Amniotic epithelial cell (primary cell): ENCODE measurements at regions not wholly inside any gene's neighbourhood (a gene's known extent, or its start where the extent isn't known, plus 50 kb on each side); places are given as distances from the start of the nearest gene placed in this dataset.
A peak's percentile ranks its signal among the peaks of the same experiment; 100 is the strongest.

Experiments
- DNase-seq: peaks from one replicate; pipeline ENCODE4 v3.0.0-alpha.2; 2010; ENCODE audit warnings: low read depth

DNA sequence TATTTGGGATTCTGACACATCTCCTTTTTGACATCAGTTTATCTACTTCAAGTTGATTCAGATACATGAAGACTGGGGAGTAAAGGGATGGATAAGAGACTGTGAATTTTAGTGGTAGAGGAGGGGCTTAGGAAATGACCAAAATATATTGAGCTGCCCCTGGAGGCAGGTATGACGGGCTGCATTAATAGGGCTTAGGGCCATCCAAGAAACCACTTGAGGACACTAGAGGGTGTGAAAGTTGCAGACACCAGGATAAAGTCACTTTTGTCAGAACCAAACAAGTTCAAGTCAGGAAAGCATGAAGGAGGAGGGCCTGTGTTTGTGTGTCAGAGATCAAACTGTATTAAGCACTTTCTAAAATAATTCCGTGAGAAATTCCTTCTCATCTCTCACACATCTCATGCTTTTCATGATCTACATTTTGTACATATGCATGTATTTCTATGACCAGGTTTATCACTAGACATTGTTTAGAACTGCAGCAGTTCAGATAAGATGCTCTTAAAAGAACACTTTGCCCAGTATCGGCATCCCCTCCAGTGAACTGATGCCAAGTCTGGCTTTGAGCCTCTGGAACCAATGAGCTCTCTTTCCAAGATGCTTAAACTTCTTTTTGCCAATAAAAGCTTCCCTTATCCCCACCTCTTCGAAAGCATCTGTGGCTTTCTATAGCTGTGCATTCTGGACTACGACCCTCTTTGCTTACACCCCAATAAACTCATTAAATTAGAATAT, 136.9 kb downstream of the SLC38A1 start:
- no peak for DNase-seq

DNA sequence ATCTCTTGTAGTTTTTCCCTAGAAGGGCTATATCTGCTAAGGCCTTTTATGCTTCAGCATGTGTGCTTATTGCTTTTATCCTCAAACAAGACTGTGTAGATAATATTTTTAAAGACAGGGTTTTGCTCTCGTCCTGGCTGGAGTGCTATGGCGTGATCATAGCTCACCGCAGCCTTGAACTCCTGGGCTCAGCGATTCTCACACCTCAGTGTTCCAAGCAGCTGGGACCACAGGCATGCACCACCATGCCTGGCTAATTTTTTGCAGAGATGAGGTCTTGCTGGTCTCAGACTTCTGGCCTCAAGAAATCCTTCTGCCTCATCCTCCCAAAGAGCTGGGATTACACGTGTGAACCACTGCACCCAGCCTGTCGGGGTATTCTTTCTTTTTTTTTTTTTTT, 137.3 kb upstream of the SCAF11 start:
- peak; percentile 61 for DNase-seq

- no peak for DNase-seq
Observed at GRCh38 chr12:46126050-46126727, 135.8 kb upstream of the SCAF11 start.

DNA sequence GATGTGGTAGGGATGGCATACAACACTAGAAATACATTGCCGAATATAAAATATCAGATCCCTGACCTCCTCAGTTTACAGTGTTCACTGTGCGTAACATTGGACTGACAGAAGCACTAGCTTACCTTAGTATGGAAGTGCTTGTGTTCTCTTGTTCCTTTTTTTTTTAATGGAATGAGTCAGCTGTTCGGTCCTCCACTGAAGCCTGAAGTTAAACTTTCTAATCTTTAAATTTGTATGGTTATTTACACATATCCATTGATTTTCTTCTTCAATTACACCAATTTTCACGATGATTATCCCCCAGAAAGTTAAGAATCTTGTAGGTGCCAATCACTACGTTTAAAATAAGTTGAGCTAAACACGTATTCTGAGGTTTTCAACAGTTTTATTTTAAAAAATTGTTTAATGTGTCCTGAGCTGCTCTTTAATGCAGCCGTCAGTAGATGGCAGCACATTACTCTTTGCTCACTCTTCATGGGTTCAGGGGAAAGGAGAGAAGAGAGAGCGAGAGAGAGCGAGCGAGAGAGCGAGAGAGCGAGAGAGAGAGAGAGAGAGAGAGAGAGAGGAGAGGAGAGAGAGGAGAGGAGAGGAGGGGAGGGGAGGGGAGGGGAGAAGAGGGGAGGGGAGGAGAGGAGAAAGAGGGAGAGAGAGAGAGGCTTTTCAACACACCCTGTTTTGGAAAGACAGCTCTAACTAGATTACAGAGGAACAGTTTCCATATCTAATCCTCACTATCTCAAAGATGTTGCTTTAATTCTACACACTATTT, 134.7 kb upstream of the SCAF11 start:
- peak; percentile 87 for DNase-seq

GRCh38 chr12:46124132-46124847, 133.9 kb upstream of the SCAF11 start:
- no peak for DNase-seq

DNA sequence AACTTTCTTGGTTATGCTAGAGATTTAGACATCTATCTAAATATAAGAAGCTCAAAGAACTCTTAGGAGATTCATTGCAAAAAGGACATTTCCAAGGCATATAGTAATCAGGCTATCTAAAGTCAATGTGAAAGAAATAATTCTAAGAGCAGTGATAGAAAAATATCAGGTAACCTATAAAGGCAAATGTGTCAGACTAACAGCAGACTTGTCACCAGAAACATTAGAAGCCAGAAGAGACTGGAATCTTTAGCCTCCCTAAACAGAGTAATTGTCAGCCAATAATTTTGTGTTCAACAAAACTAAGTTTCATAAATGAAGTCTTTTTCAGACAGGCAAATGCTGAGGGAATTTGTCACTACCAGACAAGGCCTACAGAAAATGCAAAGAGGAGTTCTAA, 122.0 kb upstream of the SCAF11 start:
- no peak for DNase-seq

DNA sequence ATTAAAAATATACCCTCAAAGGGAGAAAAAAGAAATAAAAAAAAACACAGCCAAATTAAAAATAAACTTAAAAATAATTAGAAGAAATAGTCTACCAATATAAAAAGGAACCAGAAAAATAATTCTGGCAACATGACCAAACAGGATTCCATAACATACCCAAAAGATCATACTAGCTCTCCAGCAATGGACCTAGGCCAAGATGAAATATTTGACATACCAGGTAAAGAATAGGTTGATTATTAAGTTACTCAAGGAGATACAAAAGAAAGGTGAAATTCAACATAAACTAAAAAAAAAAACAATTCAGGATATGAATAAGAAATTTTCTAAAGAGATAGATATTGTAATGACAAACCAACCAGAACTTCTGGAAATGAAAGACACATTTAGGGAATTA, 121.3 kb upstream of the SCAF11 start:
- no peak for DNase-seq

DNA sequence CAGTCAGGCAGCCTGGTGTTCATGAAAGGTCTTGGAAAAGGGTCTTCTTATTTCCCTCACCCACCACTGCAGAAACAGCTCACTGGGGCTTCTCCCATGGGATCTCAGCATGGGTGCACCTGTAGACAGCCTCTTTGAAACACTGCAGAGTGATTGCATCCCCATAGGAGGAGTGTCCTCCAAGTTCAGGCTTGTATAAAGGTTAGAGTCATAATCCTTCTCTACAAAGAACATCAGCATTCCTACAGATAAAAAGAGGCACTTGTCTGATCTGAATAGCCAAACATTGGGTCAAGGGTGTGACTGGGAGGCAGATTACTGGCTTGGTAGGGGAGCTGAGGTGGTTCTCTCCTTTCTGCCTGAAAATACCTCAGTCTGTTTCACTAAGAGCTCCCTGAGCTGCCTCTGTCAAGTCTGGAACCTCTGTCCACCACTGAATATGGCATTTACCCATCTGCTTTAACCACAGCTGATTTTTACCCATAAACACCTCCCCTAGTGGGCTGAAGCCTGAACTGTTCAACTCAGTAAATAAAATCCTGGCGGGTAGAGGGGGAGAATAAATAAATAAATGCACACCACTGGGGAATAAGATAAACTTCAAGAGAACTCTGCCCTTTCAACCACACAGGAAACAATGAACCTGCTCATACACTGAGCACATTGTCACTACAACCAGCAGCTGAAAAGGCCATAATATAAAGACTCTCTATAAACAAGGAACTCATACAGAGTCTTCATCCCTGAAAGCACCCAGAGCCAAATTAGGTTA, 120.7 kb upstream of the SCAF11 start:
- no peak for DNase-seq

DNA sequence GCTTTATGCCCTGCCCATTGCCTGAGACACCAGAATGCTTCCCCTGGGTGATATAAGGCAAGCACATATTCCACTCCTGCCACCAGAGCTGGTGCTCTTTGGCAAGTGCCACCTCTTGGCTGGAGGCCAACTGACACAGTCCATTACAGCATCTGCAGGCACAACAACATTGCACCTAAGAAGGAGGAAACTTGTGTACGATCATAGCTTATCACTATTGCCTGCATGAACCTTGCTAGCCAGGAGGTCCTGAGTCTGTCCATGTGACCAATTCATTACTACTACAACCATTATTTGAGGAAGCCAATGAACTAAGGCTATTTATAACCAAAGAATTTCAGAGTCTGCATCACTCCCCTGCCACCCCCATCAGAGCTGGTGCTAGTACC, 119.8 kb upstream of the SCAF11 start:
- DNase-seq: no peak

- no peak for DNase-seq
Observed at GRCh38 chr12:46109343-46110222, 119.2 kb upstream of the SCAF11 start.

- DNase-seq: no peak
Observed at GRCh38 chr12:46108721-46109120, 118.3 kb upstream of the SCAF11 start.

- no peak for DNase-seq
Observed at GRCh38 chr12:46107591-46107990, 117.2 kb upstream of the SCAF11 start.

- DNase-seq: no peak
Observed at GRCh38 chr12:46105735-46106134, 115.4 kb upstream of the SCAF11 start.

DNA sequence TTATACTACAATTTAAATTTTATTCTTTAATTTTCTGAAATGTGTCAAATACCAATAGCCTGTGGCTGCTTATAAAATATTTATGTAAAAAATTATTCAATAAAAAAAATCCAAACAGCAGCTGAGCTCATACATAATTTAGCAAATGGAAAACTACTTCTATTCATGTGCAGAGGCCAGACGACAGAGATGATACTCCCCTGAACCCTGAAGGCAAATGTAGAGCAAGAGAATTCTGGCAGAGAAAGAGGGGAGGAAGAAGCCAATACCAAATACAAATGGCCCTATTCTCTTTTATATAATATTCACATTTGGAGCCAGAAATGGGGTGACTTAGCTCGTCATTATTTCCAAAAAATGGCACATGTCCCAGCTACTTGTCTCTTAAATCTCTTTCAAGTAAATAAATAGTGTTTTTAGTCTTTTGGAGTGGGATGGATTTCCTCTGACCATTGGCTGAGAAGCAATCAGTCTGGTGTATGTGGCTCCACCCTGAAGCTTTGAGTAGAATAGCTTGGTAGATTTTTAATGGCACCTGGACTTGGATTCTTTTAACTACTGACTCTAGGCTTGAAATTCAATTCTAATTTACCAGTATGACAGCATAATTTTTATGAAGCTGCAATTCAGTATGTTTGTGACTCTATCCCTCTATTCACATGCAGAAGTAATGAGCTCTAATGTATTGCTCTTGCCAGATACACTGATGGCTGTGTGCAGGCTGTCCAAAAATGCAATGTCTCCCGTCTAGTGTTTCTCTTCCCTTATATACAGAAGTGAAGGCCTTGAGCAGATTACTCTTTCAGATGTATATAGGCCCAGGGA, 113.4 kb upstream of the SCAF11 start:
- no peak for DNase-seq

GRCh38 chr12:46101485-46101869, 111.1 kb upstream of the SCAF11 start:
- DNase-seq: no peak

DNA sequence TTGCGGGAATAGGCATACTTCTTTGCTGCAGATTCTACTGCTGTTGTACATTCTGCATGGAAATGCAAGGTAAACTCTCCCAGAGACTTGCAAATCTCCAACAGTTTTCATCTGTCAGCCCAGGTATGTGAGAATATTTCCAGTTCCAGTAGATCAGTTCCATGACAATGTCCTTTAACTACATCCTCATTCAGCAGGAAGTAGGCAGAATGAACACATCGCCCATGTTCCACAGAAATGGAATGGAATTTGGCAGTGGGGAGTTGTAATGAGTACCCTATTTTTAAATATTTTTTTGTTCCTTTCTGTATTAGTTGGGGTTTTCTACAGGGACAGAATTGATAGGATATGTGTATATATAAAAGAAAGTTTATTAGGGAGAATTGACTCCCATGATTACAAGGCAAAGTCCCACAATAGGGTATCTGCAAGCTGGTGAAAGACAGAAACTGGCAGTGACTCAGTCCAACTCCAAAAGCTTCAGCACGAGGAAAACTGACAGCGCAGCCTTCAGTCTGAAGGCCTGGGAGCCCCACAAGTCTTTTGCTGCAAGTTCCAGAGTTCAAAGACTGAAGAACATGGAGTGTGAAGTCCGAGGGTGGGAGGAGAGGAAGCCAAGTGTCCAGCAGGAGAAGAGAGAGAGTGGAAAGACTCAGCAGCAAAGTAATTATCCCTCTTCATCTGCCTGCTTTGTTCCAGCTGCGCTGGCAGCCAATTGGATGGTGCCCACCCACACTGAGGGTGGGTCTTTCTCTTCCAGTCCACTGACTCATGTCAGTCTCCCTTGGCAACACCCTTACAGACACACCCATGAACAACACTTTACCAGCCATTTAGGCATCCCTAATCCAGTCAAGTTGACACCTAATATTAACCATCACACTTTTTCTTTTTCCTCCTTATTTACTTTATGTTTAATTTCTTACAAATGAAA, 110.4 kb upstream of the SCAF11 start:
- DNase-seq: peak; percentile 3

GRCh38 chr12:46089414-46090162, 99.2 kb upstream of the SCAF11 start:
- no peak for DNase-seq

GRCh38 chr12:46087916-46088439, 97.6 kb upstream of the SCAF11 start:
- DNase-seq: no peak
